ENCODE measurements at regions not wholly inside any gene's neighbourhood (a gene's known extent, or its start where the extent isn't known, plus 50 kb on each side); places are given as distances from the start of the nearest gene placed in this dataset.

GRCh38 chr6:163874784-163875183 is 460.3 kb downstream of the QKI start:
- no peak for TF ChIP-seq CTCF (IDR thresholded peaks at IDR 0.05; ENCODE audit: extremely low read depth, missing control alignments)
- DNase-seq (ENCODE audit: low spot score), result no peak

GRCh38 chr6:163872335-163872734 is 457.8 kb downstream of the QKI start:
- no peak for TF ChIP-seq CTCF (IDR thresholded peaks at IDR 0.05; ENCODE audit: extremely low read depth, missing control alignments)
- no peak for DNase-seq (ENCODE audit: low spot score)

GRCh38 chr6:163871616-163872015 is 457.1 kb downstream of the QKI start:
- no peak for DNase-seq (ENCODE audit: low spot score)
- no peak for TF ChIP-seq CTCF (IDR thresholded peaks at IDR 0.05; ENCODE audit: extremely low read depth, missing control alignments)

- no peak for DNase-seq (ENCODE audit: low spot score)
- TF ChIP-seq CTCF (IDR thresholded peaks at IDR 0.05; ENCODE audit: extremely low read depth, missing control alignments), result no peak
Observed at GRCh38 chr6:163867518-163868292, 453.2 kb downstream of the QKI start.

GRCh38 chr6:163866192-163866591 is 451.7 kb downstream of the QKI start:
- TF ChIP-seq CTCF (IDR thresholded peaks at IDR 0.05; ENCODE audit: extremely low read depth, missing control alignments), result no peak
- DNase-seq (ENCODE audit: low spot score), result no peak

GRCh38 chr6:163863565-163863964 is 449.0 kb downstream of the QKI start:
- no peak for DNase-seq (ENCODE audit: low spot score)
- no peak for TF ChIP-seq CTCF (IDR thresholded peaks at IDR 0.05; ENCODE audit: extremely low read depth, missing control alignments)

GRCh38 chr6:163862701-163863100 is 448.2 kb downstream of the QKI start:
- TF ChIP-seq CTCF (IDR thresholded peaks at IDR 0.05; ENCODE audit: extremely low read depth, missing control alignments), result no peak
- no peak for DNase-seq (ENCODE audit: low spot score)

Measured in GM20000 (cell line).